Body of pancreas (tissue), 4 donors: ENCODE measurements at regions not wholly inside any gene's neighbourhood (a gene's known extent, or its start where the extent isn't known, plus 50 kb on each side); places are given as distances from the start of the nearest gene placed in this dataset.

Source experiments
- ATAC-seq: fragments of 150-250 bp; one replicate; pipeline ENCODE4 v1.9.1; 2016
- DNase-seq, 4 donors: peaks; one replicate each; pipeline ENCODE4 v3.0.0-alpha.2; 2019
- H3K27ac ChIP-seq, 4 donors: fragments of 200-600 bp; sonication (generic); 1 replicate in 3 of 4; 2 replicates in 1 of 4; pipeline versions ENCODE4 v1.5.1 to v1.6.1; 2016 to 2019; ENCODE audit warnings: mild to moderate bottlenecking in 1 of 4, mixed read lengths in 1 of 4, moderate library complexity in 1 of 4
- H3K27me3 ChIP-seq, 2 donors: fragments of 200-600 bp; sonication (generic); one replicate each; pipeline ENCODE4 v1.6.0; 2016; ENCODE audit warnings: mild to moderate bottlenecking in 1 of 2
- H3K36me3 ChIP-seq, 2 donors: fragments of 200-600 bp; sonication (generic); replicated peaks in 1 of 2; 2 replicates each; pipeline ENCODE4 v1.5.1; 2016; ENCODE audit warnings: low read depth in 2 of 2; ENCODE audit not compliant: insufficient read depth in 1 of 2
- H3K4me1 ChIP-seq: fragments of 200-600 bp; sonication (generic); one replicate; pipeline ENCODE4 v1.6.0; 2016
- H3K4me3 ChIP-seq, 2 donors: fragments of 200-600 bp; sonication (generic); 1 replicate in 1 of 2; 2 replicates in 1 of 2; pipeline ENCODE4 v1.5.1; 2016 to 2019
- H3K9me3 ChIP-seq, 3 donors: fragments of 200-600 bp; sonication (generic); 1 replicate in 2 of 3; 2 replicates in 1 of 3; pipeline ENCODE4 v1.5.1; 2016
- POLR2A ChIP-seq, 3 donors: fragments of 450-650 bp; IDR thresholded peaks; one replicate each; pipeline ENCODE4 v1.6.1; 2016; ENCODE audit warnings: antibody characterized with exemption in 3 of 3, mild to moderate bottlenecking in 2 of 3
- WGBS, 2 donors: methylation state at CpG; one replicate each; pipeline ENCODE4 v1.1.5; 2017; 5-methylcytosine and 5-hydroxymethylcytosine counted together
- intact Hi-C: fragments of 100-400 bp; cut with DNase I; formaldehyde crosslinking; loops from one replicate; pipeline ENCODE4 v1.15.1; 2023
- TF ChIP-seq, protein P1 (sequence below), 7 experiments: fragments of 450-650 bp in 4 of 7; fragments of 200-600 bp in 3 of 7; sonication (generic) in 3 of 7; IDR thresholded peaks; one replicate each; pipeline ENCODE4 v1.5.1; 2016 to 2019; ENCODE audit warnings: antibody characterized with exemption in 7 of 7

DNA sequence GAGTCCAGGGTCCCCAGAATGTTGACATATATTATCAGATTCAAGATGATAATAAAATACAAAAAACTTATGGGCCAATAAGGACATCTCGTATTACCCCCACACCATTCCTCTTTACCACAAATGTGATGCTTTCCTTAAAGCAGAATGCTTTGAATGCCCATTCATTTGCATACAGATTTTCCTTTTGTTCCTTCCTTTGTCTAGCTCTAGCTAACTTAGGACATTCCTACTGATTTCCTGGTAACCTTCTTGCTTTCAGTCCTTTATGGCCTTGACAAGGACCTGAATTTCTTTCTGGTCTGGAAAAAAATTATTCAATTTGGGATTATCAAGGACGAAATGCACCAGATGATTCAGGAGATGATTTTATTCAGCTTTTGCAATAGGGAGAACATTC lies 304.0 kb downstream of the TMEM114 start:
- WGBS, 2 donors: 62 to 69% methylated on average over 2 of the region's 2 CpGs
- H3K27ac ChIP-seq: no peak overlapping the region

DNA sequence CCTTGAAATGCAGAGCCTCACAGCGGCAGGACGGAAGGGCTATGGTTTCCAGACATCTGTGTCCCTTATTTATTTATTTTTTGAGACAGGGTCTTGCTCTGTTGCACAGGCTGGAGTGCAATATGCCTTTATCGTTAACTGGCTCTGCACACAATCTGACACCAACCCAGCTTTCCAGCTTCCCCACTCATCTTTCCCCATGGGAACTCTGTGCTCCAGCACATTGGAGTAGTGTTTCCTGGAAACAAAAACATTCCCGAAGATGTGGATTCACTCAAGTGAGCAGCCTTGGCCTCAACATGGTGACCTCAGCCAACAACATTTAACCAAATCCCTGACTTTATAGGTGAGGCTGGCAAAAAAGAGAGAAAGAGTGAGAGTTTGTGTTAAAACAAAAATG lies 307.1 kb downstream of the TMEM114 start:
- 48 to 65% methylated on average over 4 of the region's 4 CpGs for WGBS, 2 donors
- no peak overlapping the region for H3K27ac ChIP-seq

More for the DNA sequence above, 304.0 kb downstream of the TMEM114 start:
- TF ChIP-seq POLR2A (IDR thresholded peaks at IDR 0.05): no peak
- TF ChIP-seq, protein P1, sequence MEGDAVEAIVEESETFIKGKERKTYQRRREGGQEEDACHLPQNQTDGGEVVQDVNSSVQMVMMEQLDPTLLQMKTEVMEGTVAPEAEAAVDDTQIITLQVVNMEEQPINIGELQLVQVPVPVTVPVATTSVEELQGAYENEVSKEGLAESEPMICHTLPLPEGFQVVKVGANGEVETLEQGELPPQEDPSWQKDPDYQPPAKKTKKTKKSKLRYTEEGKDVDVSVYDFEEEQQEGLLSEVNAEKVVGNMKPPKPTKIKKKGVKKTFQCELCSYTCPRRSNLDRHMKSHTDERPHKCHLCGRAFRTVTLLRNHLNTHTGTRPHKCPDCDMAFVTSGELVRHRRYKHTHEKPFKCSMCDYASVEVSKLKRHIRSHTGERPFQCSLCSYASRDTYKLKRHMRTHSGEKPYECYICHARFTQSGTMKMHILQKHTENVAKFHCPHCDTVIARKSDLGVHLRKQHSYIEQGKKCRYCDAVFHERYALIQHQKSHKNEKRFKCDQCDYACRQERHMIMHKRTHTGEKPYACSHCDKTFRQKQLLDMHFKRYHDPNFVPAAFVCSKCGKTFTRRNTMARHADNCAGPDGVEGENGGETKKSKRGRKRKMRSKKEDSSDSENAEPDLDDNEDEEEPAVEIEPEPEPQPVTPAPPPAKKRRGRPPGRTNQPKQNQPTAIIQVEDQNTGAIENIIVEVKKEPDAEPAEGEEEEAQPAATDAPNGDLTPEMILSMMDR (IDR thresholded peaks at IDR 0.05): no peak
- no peaks in the 10 kb centered on the region for H3K27me3 ChIP-seq
- H3K4me1 ChIP-seq: no peaks in the 10 kb centered on the region
- no peaks in the 10 kb centered on the region for H3K9me3 ChIP-seq
- ATAC-seq (no peak), DNase-seq (no peak)
- H3K4me3 ChIP-seq: no peak overlapping the region
- H3K36me3 ChIP-seq: no peaks in the 10 kb centered on the region
- intact Hi-C loops: no loop called here

DNA sequence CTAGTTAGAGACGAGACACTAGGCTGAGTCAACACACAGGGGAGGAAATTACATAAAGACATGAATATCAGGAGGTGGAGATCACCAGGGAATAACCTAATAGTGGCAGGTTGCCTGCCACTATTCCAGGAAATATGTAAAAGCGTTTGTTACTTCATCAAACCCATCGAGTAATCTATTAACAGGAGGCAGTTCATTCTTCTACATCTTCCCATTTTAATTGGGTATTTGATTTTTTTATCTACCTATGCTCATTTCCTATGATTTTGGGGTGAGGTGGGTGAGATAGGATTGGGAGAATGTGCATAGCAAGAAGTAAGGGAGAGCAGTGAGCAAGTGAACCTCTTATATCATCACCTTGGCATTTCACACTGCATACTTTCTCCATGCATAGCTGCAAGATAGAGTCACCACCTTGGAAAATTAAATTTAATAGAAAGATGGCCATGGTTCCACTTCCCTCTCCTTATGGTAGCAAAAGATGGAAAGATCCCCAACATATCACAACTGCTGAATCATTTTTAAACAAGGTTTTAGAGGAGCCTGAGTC lies 312.2 kb downstream of the TMEM114 start:
- intact Hi-C loops: no loop called here
- Histone ChIP-seq H3K4me1 (no peaks in the 10 kb centered on the region), H3K9me3 (no peaks in the 10 kb centered on the region), H3K4me3 (no peak overlapping the region), H3K27ac (no peak overlapping the region), H3K36me3 (no peaks in the 10 kb centered on the region), H3K27me3 (peaks cover 0 to 3% of the 10 kb centered on the region in 2 donors)
- DNase-seq (no peak), ATAC-seq (no peak)
- TF ChIP-seq POLR2A (IDR thresholded peaks at IDR 0.05): no peak
- TF ChIP-seq, protein P1 (IDR thresholded peaks at IDR 0.05): no peak
- 30 to 54% methylated on average over 3 of the region's 3 CpGs for WGBS, 2 donors

More for the DNA sequence above, 307.1 kb downstream of the TMEM114 start:
- DNase-seq (no peak), ATAC-seq (no peak)
- no peaks in the 10 kb centered on the region for H3K9me3 ChIP-seq
- H3K4me1 ChIP-seq: no peaks in the 10 kb centered on the region
- TF ChIP-seq, protein P1 (IDR thresholded peaks at IDR 0.05): no peak
- no peak for TF ChIP-seq POLR2A (IDR thresholded peaks at IDR 0.05)
- no peak overlapping the region for H3K4me3 ChIP-seq
- H3K27me3 ChIP-seq: no peaks in the 10 kb centered on the region
- intact Hi-C loops: no loop called here
- H3K36me3 ChIP-seq: no peaks in the 10 kb centered on the region

DNA sequence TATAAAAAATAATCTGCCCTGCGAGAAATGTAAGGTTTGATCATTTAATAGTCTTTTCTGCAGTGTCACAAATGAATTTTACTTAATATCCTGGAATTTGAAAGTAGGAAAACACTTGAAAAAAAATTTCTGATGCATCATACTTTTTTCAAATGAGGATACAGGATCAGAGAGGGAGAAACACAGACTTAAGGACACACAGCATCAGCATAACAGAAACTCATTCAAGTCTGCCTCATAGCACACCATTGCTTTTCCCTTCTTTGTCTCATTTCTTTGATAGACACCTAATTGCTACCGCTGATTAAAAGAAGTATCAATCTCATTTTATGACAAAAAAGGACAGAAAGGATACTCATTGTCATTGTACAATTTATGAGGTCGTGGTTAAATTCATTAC lies 319.0 kb downstream of the TMEM114 start:
- 66 to 73% methylated on average over 3 of the region's 3 CpGs for WGBS, 2 donors
- Histone ChIP-seq H3K27me3 (peaks cover 0 to 3% of the 10 kb centered on the region in 2 donors), H3K4me3 (no peak overlapping the region), H3K4me1 (no peaks in the 10 kb centered on the region), H3K36me3 (no peaks in the 10 kb centered on the region), H3K9me3 (no peaks in the 10 kb centered on the region), H3K27ac (no peak overlapping the region)
- intact Hi-C loops: no loop called here
- ATAC-seq (no peak), DNase-seq (no peak)
- TF ChIP-seq, protein P1 (IDR thresholded peaks at IDR 0.05): no peak
- TF ChIP-seq POLR2A (IDR thresholded peaks at IDR 0.05): no peak

DNA sequence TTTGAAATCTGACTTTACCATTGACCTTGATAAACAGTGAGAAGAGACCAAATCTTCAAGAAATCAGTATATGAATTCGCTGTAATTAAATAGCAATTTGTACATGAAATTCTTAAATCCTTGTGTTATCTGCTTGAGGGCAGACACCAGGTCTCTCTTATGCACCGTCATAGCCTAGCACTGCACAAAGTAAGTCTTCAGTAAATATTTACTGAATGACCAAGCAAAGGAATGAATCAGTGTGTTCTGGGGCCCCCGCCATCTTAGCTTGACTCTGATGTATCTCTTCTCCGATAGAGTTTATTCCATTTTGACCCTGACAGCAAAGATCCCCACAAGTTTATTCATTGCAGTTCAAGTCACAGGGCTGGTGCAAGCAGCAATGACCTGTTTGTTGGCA lies 328.0 kb downstream of the TMEM114 start:
- H3K27me3 ChIP-seq: no peaks in the 10 kb centered on the region
- H3K27ac ChIP-seq: no peak overlapping the region
- no peaks in the 10 kb centered on the region for H3K4me1 ChIP-seq
- H3K4me3 ChIP-seq: no peak overlapping the region
- intact Hi-C loops: no loop called here
- WGBS, 2 donors: 53 to 61% methylated on average over 4 of the region's 4 CpGs
- DNase-seq: no peak
- TF ChIP-seq POLR2A (IDR thresholded peaks at IDR 0.05): no peak
- TF ChIP-seq, protein P1 (IDR thresholded peaks at IDR 0.05): no peak
- H3K36me3 ChIP-seq: no peaks in the 10 kb centered on the region
- no peaks in the 10 kb centered on the region for H3K9me3 ChIP-seq
- no peak for ATAC-seq
